CD14-positive monocyte (primary cell): ENCODE measurements at regions not wholly inside any gene's neighbourhood (a gene's known extent, or its start where the extent isn't known, plus 50 kb on each side); places are given as distances from the start of the nearest gene placed in this dataset.

Source experiments
- DNase-seq, 3 donors: peaks; one replicate each; pipeline ENCODE4 v3.0.0-alpha.2; 2011 to 2022
- H2AFZ ChIP-seq: 2 replicates; pipeline ENCODE4 v1.6.0; 2012; ENCODE audit warnings: mild to moderate bottlenecking, low read depth, low read length, inconsistent platforms; ENCODE audit not compliant: insufficient read depth, poor library complexity, severe bottlenecking
- H3K27ac ChIP-seq, 2 donors: 1 replicate in 1 of 2; 2 replicates in 1 of 2; pipeline ENCODE4 v1.5.1; 2012 to 2013; ENCODE audit warnings: low read length in 2 of 2, control low read depth in 1 of 2, inconsistent platforms in 1 of 2, low read depth in 1 of 2, mild to moderate bottlenecking in 1 of 2
- H3K27me3 ChIP-seq, 2 donors: one replicate each; pipeline versions ENCODE4 v1.6.0 to v1.6.1; 2011 to 2013; ENCODE audit warnings: low read length in 2 of 2; ENCODE audit not compliant: control insufficient read depth in 2 of 2, insufficient read depth in 2 of 2
- H3K36me3 ChIP-seq, 2 donors: replicated peaks in 1 of 2; 1 replicate in 1 of 2; 2 replicates in 1 of 2; pipeline versions ENCODE4 v1.5.1 to v1.6.1; 2012 to 2013; ENCODE audit warnings: low read length in 2 of 2, control low read depth in 1 of 2, inconsistent platforms in 1 of 2, mild to moderate bottlenecking in 1 of 2; ENCODE audit not compliant: insufficient read depth in 2 of 2, control insufficient read depth in 1 of 2
- H3K4me1 ChIP-seq, 2 donors: 1 replicate in 1 of 2; 2 replicates in 1 of 2; pipeline versions ENCODE4 v1.5.1 to v1.6.1; 2012 to 2013; ENCODE audit warnings: low read length in 2 of 2, control low read depth in 1 of 2, inconsistent platforms in 1 of 2, mild to moderate bottlenecking in 1 of 2, moderate library complexity in 1 of 2; ENCODE audit not compliant: insufficient read depth in 2 of 2, control insufficient read depth in 1 of 2
- H3K4me2 ChIP-seq: replicated peaks from 2 replicates; pipeline ENCODE3; 2012; ENCODE audit warnings: low read length, moderate library complexity, mild to moderate bottlenecking; ENCODE audit not compliant: poor library complexity, severe bottlenecking; ENCODE audit errors: extremely low read depth
- H3K4me3 ChIP-seq, 3 experiments: fragments of 200-600 bp in 1 of 3; sonication (generic) in 1 of 3; replicated peaks in 1 of 3; 1 replicate in 2 of 3; 2 replicates in 1 of 3; pipeline ENCODE4 v1.5.1; 2011 to 2013; ENCODE audit warnings: low read length in 3 of 3, mild to moderate bottlenecking in 3 of 3, control low read depth in 2 of 3, low read depth in 2 of 3, inconsistent platforms in 1 of 3, moderate library complexity in 1 of 3
- H3K79me2 ChIP-seq: 2 replicates; pipeline ENCODE4 v1.6.0; 2012; ENCODE audit warnings: mild to moderate bottlenecking, control low read depth, inconsistent platforms, low read length, moderate library complexity; ENCODE audit not compliant: insufficient read depth
- H3K9ac ChIP-seq: 2 replicates; pipeline ENCODE4 v1.6.0; 2017; ENCODE audit warnings: low read length, mild to moderate bottlenecking; ENCODE audit not compliant: insufficient read depth, poor library complexity, severe bottlenecking
- H3K9me3 ChIP-seq, 2 donors: replicated peaks in 1 of 2; 1 replicate in 1 of 2; 2 replicates in 1 of 2; pipeline versions ENCODE4 v1.5.1 to v1.6.1; 2012 to 2013; ENCODE audit warnings: low read length in 2 of 2, control low read depth in 1 of 2; ENCODE audit not compliant: control insufficient read depth in 1 of 2, insufficient read depth in 1 of 2
- H4K20me1 ChIP-seq: 2 replicates; pipeline ENCODE4 v1.6.0; 2012; ENCODE audit warnings: mild to moderate bottlenecking, low read length, control low read depth, moderate library complexity; ENCODE audit not compliant: insufficient read depth
- H3K27ac Mint-ChIP-seq, 7 donors: one replicate each; pipeline ENCODE4 v1.8.0; 2020; ENCODE audit warnings: mild to moderate bottlenecking in 7 of 7, mixed read lengths in 7 of 7, moderate library complexity in 6 of 7, inconsistent platforms in 2 of 7
- H3K27me3 Mint-ChIP-seq, 3 donors: one replicate each; pipeline ENCODE4 v1.8.0; 2021 to 2022; ENCODE audit warnings: low read depth in 3 of 3, mild to moderate bottlenecking in 3 of 3, mixed read lengths in 3 of 3, moderate library complexity in 3 of 3, inconsistent platforms in 1 of 3
- H3K36me3 Mint-ChIP-seq, 2 donors: one replicate each; pipeline ENCODE4 v1.8.0; 2020; ENCODE audit warnings: mixed read lengths in 2 of 2, inconsistent platforms in 1 of 2, mild to moderate bottlenecking in 1 of 2
- H3K4me1 Mint-ChIP-seq: one replicate; pipeline ENCODE4 v1.8.0; 2020; ENCODE audit warnings: mild to moderate bottlenecking, mixed read lengths
- H3K4me3 Mint-ChIP-seq, 2 donors: one replicate each; pipeline ENCODE4 v1.8.0; 2020; ENCODE audit warnings: mild to moderate bottlenecking in 2 of 2, mixed read lengths in 2 of 2, moderate library complexity in 1 of 2
- H3K9me3 Mint-ChIP-seq, 7 donors: one replicate each; pipeline ENCODE4 v1.8.0; 2020 to 2022; ENCODE audit warnings: mixed read lengths in 7 of 7, mild to moderate bottlenecking in 6 of 7, moderate library complexity in 6 of 7, inconsistent platforms in 2 of 7
- CTCF ChIP-seq: fragments of 200-600 bp; IDR thresholded peaks from one replicate; pipeline ENCODE4 v1.8.0; 2022; ENCODE audit warnings: antibody characterized with exemption, mild to moderate bottlenecking
- WGBS: methylation state at CpG from one replicate; pipeline ENCODE4 v1.1.5; 2013; ENCODE audit warnings: missing lambda C conversion rate; ENCODE audit not compliant: insufficient coverage; 5-methylcytosine and 5-hydroxymethylcytosine counted together
- intact Hi-C, 2 donors: fragments of 100-400 bp; cut with micrococcal nuclease; formaldehyde crosslinking; loops; one replicate each; pipeline versions ENCODE4 v1.15.0 to v1.15.1; 2023

- peak overlapping the region; percentile 48 to 79 (median 51) for H3K4me3 ChIP-seq
- intact Hi-C loops = no loop called here
- H2AFZ ChIP-seq = peak overlapping the region; percentile 90
- H3K27me3 Mint-ChIP-seq = peaks cover 0 to 41% (median 24%) of the 10 kb centered on the region in 3 donors
- H3K27ac Mint-ChIP-seq = peak overlapping the region in 3 of 7 donors; percentile 40 to 55 (median 42)
- peaks cover 11 to 20% of the 10 kb centered on the region in 2 donors for H3K4me1 ChIP-seq
- DNase-seq = no peak
- peak overlapping the region; percentile 61 for H3K9ac ChIP-seq
- 28% methylated on average over 45 of the region's 51 CpGs for WGBS
- peaks cover 6 to 24% (median 12%) of the 10 kb centered on the region in 7 donors for H3K9me3 Mint-ChIP-seq
- no peak for TF ChIP-seq CTCF
- no peaks in the 10 kb centered on the region for H4K20me1 ChIP-seq
- peak overlapping the region; percentile 85 to 96 for H3K4me3 Mint-ChIP-seq
- H3K9me3 ChIP-seq = peaks cover 0 to 5% of the 10 kb centered on the region in 2 donors
- peaks cover 24% of the 10 kb centered on the region for H3K4me1 Mint-ChIP-seq
- H3K36me3 Mint-ChIP-seq = peaks cover 4% of the 10 kb centered on the region in 2 donors
- H3K36me3 ChIP-seq = no peaks in the 10 kb centered on the region
- H3K27me3 ChIP-seq = peaks cover 33 to 56% of the 10 kb centered on the region in 2 donors
- H3K27ac ChIP-seq = no peak overlapping the region
- H3K79me2 ChIP-seq = no peaks in the 10 kb centered on the region
- H3K4me2 ChIP-seq = peak overlapping the region; percentile 81
These were observed 86.1 kb upstream of the STMND1 start for GRCh38 chr6:17015551-17016381.

- no peak for DNase-seq
- intact Hi-C loops = no loop called here
- no peak for TF ChIP-seq CTCF
- H3K9ac ChIP-seq = no peak overlapping the region
- peaks cover 32 to 56% of the 10 kb centered on the region in 2 donors for H3K27me3 ChIP-seq
- Mint-ChIP-seq H3K27ac (no peak overlapping the region), H3K4me3 (peak overlapping the region; percentile 21 to 70), H3K27me3 (peaks cover 0 to 41% (median 24%) of the 10 kb centered on the region in 3 donors), H3K4me1 (peaks cover 19% of the 10 kb centered on the region), H3K9me3 (peaks cover 6 to 25% (median 12%) of the 10 kb centered on the region in 7 donors), H3K36me3 (peaks cover 4% of the 10 kb centered on the region in 2 donors)
- H4K20me1 ChIP-seq = no peaks in the 10 kb centered on the region
- no peaks in the 10 kb centered on the region for H3K79me2 ChIP-seq
- no peak overlapping the region for H3K4me2 ChIP-seq
- no peaks in the 10 kb centered on the region for H3K36me3 ChIP-seq
- no CpG with 5 or more reads among the region's 4 CpGs for WGBS
- H3K9me3 ChIP-seq = peaks cover 0 to 5% of the 10 kb centered on the region in 2 donors
- H3K4me3 ChIP-seq = peak overlapping the region in 1 of 3 experiments; percentile 79
- H3K4me1 ChIP-seq = peaks cover 7 to 14% of the 10 kb centered on the region in 2 donors
- H3K27ac ChIP-seq = no peak overlapping the region
- H2AFZ ChIP-seq = no peak overlapping the region
These were observed 86.7 kb upstream of the STMND1 start for GRCh38 chr6:17015144-17015543.
